GM23338 (cell line): ENCODE measurements at regions not wholly inside any gene's neighbourhood (a gene's known extent, or its start where the extent isn't known, plus 50 kb on each side); places are given as distances from the start of the nearest gene placed in this dataset.
"Not testable (repeated sequence)": the region's sequence is repeated elsewhere in the genome, so short reads cannot be mapped to it uniquely, and the experiment has no call there.

ENCODE experiments used
- ATAC-seq: fragments of 200-7000 bp; cut with Tn5 transposase; 3 replicates; pipeline ENCODE4 v1.9.1; 2020
- DNase-seq: peaks from one replicate; pipeline ENCODE4 v3.0.0-alpha.2; 2015; ENCODE audit warnings: low spot score
- H2AFZ ChIP-seq: fragments of 200-600 bp; sonication (generic); 2 replicates; pipeline ENCODE4 v1.8.0; 2016; ENCODE audit warnings: antibody characterized with exemption, mild to moderate bottlenecking, moderate library complexity
- H3F3A ChIP-seq: fragments of 200-600 bp; sonication (generic); replicated peaks from 2 replicates; pipeline ENCODE4 v1.8.0; 2017; ENCODE audit warnings: antibody characterized with exemption, mixed run types, low read depth
- H3K27ac ChIP-seq: fragments of 200-600 bp; sonication (generic); 2 replicates; pipeline ENCODE4 v1.6.1; 2016; ENCODE audit warnings: low read depth
- H3K27me3 ChIP-seq: fragments of 200-600 bp; sonication (generic); 2 replicates; pipeline ENCODE4 v1.8.0; 2016; ENCODE audit warnings: mild to moderate bottlenecking, mixed run types, moderate library complexity; ENCODE audit not compliant: insufficient read depth
- H3K36me3 ChIP-seq: fragments of 200-600 bp; sonication (generic); 2 replicates; pipeline ENCODE4 v1.8.0; 2016; ENCODE audit warnings: mild to moderate bottlenecking; ENCODE audit not compliant: insufficient read depth
- H3K4me1 ChIP-seq: fragments of 200-600 bp; sonication (generic); 2 replicates; pipeline ENCODE4 v1.8.0; 2016; ENCODE audit warnings: mild to moderate bottlenecking, moderate library complexity; ENCODE audit not compliant: insufficient read depth
- H3K4me2 ChIP-seq: fragments of 200-600 bp; sonication (generic); 2 replicates; pipeline ENCODE4 v1.7.1; 2017; ENCODE audit warnings: mixed run types
- H3K4me3 ChIP-seq: fragments of 200-600 bp; sonication (generic); 2 replicates; pipeline ENCODE4 v1.6.1; 2016; ENCODE audit warnings: mixed run types
- H3K79me2 ChIP-seq: fragments of 200-600 bp; sonication (generic); replicated peaks from 2 replicates; pipeline ENCODE4 v1.8.0; 2017; ENCODE audit warnings: mild to moderate bottlenecking; ENCODE audit not compliant: insufficient read depth
- H3K9me2 ChIP-seq: fragments of 200-600 bp; sonication (generic); 2 replicates; pipeline ENCODE4 v1.8.0; 2017; ENCODE audit not compliant: insufficient read depth
- H4K20me1 ChIP-seq: fragments of 200-600 bp; sonication (generic); replicated peaks from 2 replicates; pipeline ENCODE4 v1.8.0; 2017; ENCODE audit warnings: mild to moderate bottlenecking; ENCODE audit not compliant: insufficient read depth
- H3K27ac Mint-ChIP-seq: 2 replicates; pipeline ENCODE4 v1.8.0; 2020; ENCODE audit warnings: inconsistent platforms, mild to moderate bottlenecking, moderate library complexity, mixed read lengths
- H3K27me3 Mint-ChIP-seq: 3 replicates; pipeline ENCODE4 v1.8.0; 2022; ENCODE audit warnings: low read depth, mild to moderate bottlenecking, moderate library complexity, mixed read lengths, inconsistent platforms; ENCODE audit not compliant: insufficient read depth, poor library complexity
- H3K36me3 Mint-ChIP-seq: 3 replicates; pipeline ENCODE4 v1.8.0; 2021; ENCODE audit warnings: low read depth, mild to moderate bottlenecking, inconsistent platforms, moderate library complexity, mixed read lengths
- H3K4me1 Mint-ChIP-seq: 3 replicates; pipeline ENCODE4 v1.8.0; 2020; ENCODE audit warnings: mild to moderate bottlenecking, inconsistent platforms, mixed read lengths
- H3K4me3 Mint-ChIP-seq: 3 replicates; pipeline ENCODE4 v1.8.0; 2021; ENCODE audit warnings: moderate library complexity, mild to moderate bottlenecking, inconsistent platforms, mixed read lengths
- H3K9me3 Mint-ChIP-seq: 3 replicates; pipeline ENCODE4 v1.8.0; 2020; ENCODE audit warnings: moderate library complexity, mild to moderate bottlenecking, inconsistent platforms, mixed read lengths
- CTCF ChIP-seq, 2 experiments: fragments of 200-600 bp in 1 of 2; sonication (generic) in 1 of 2; conservative IDR thresholded peaks; 2 replicates each; pipeline versions ENCODE4 v1.5.1 to v1.6.1; 2016 to 2017; ENCODE audit warnings: antibody characterized with exemption in 2 of 2, low read depth in 2 of 2, mild to moderate bottlenecking in 2 of 2, moderate library complexity in 1 of 2
- ETS1 ChIP-seq: IDR thresholded peaks from 2 replicates; pipeline ENCODE4 v1.6.1; 2016; ENCODE audit warnings: antibody characterized with exemption
- EZH2 ChIP-seq: fragments of 200-600 bp; sonication (generic); IDR thresholded peaks from one replicate; pipeline ENCODE4 v1.8.0; 2017; ENCODE audit warnings: antibody characterized with exemption, mild to moderate bottlenecking, low read depth; ENCODE audit not compliant: unreplicated experiment
- EZH2phosphoT487 ChIP-seq: fragments of 200-600 bp; sonication (generic); IDR thresholded peaks from one replicate; pipeline ENCODE4 v1.8.1; 2018; ENCODE audit warnings: antibody characterized with exemption; ENCODE audit not compliant: unreplicated experiment
- POLR2AphosphoS5 ChIP-seq: IDR thresholded peaks from 2 replicates; pipeline ENCODE4 v1.6.1; 2016; ENCODE audit warnings: antibody characterized with exemption, low read depth
- ZNF114 ChIP-seq: fragments of 250-450 bp; sonication (Bioruptor Pico); IDR thresholded peaks from 2 replicates; pipeline ENCODE4 v1.5.0; 2020; ENCODE audit warnings: mild to moderate bottlenecking, moderate library complexity
- ZNF331 ChIP-seq: fragments of 250-450 bp; sonication (Bioruptor Pico); IDR thresholded peaks from 2 replicates; pipeline ENCODE4 v1.5.0; 2020; ENCODE audit warnings: low read depth, mild to moderate bottlenecking, moderate library complexity
- ZNF462 ChIP-seq: fragments of 250-450 bp; sonication (Bioruptor Pico); IDR thresholded peaks from 2 replicates; pipeline ENCODE4 v1.5.0; 2020; ENCODE audit warnings: mild to moderate bottlenecking, moderate library complexity

- H4K20me1 ChIP-seq, result no peaks in the 10 kb centered on the region
- no peaks in the 10 kb centered on the region for H3F3A ChIP-seq
- H3K4me1 Mint-ChIP-seq, result no peaks in the 10 kb centered on the region
- H2AFZ ChIP-seq, result no peak overlapping the region
- DNase-seq (no peak), ATAC-seq (no peak)
- peaks cover 10% of the 10 kb centered on the region for H3K9me3 Mint-ChIP-seq
- H3K4me2 ChIP-seq, result no peak overlapping the region
- H3K27ac Mint-ChIP-seq, result no peak overlapping the region
- H3K4me3 ChIP-seq, result no peak overlapping the region
- no peaks in the 10 kb centered on the region for H3K4me1 ChIP-seq
- H3K4me3 Mint-ChIP-seq, result no peak overlapping the region
- no peak for TF ChIP-seq ETS1
- TF ChIP-seq ZNF114 (CRISPR knock-in tag), result no peak
- TF ChIP-seq EZH2, result no peak
- no peak for TF ChIP-seq CTCF (conservative IDR thresholded peaks at IDR 0.05; ENCODE audit: low read depth in 2 of 2)
- H3K9me2 ChIP-seq, result no peaks in the 10 kb centered on the region; the same call in 1 of the 2 replicates
- H3K27ac ChIP-seq, result no peak overlapping the region
- no peaks in the 10 kb centered on the region for H3K79me2 ChIP-seq
- H3K27me3 ChIP-seq, result no peaks in the 10 kb centered on the region
- no peaks in the 10 kb centered on the region for H3K36me3 Mint-ChIP-seq
- H3K27me3 Mint-ChIP-seq, result peaks cover 11% of the 10 kb centered on the region
- H3K36me3 ChIP-seq, result no peaks in the 10 kb centered on the region
These were observed 103.9 kb upstream of the TMEM45B start for GRCh38 chr11:129711760-129712159.

- H3K4me2 ChIP-seq, H3K4me3 Mint-ChIP-seq, H3K9me3 Mint-ChIP-seq, H3K27ac Mint-ChIP-seq, H3K27ac ChIP-seq, H3K4me1 ChIP-seq, ATAC-seq, H3K9me2 ChIP-seq, H3K36me3 Mint-ChIP-seq, H2AFZ ChIP-seq, H3F3A ChIP-seq, H3K79me2 ChIP-seq, H3K4me3 ChIP-seq, DNase-seq, H3K27me3 ChIP-seq, H4K20me1 ChIP-seq, H3K4me1 Mint-ChIP-seq, H3K36me3 ChIP-seq: not testable (repeated sequence)
- H3K27me3 Mint-ChIP-seq, result peaks cover 11% of the 10 kb centered on the region
These were observed 103.0 kb upstream of the TMEM45B start for GRCh38 chr11:129712486-129713240.

- no peak for ATAC-seq
- Histone ChIP-seq H3K4me3 (no peak overlapping the region), H3K27me3 (no peaks in the 10 kb centered on the region), H3K4me1 (no peaks in the 10 kb centered on the region), H3F3A (no peaks in the 10 kb centered on the region), H3K4me2 (no peak overlapping the region), H3K36me3 (no peaks in the 10 kb centered on the region), H2AFZ (no peak overlapping the region), H3K9me2 (no peaks in the 10 kb centered on the region), H3K79me2 (no peaks in the 10 kb centered on the region), H4K20me1 (no peaks in the 10 kb centered on the region), H3K27ac (no peak overlapping the region)
- DNase-seq, result no peak
- Mint-ChIP-seq H3K4me1 (peaks cover 4% of the 10 kb centered on the region; the same call in 1 of the 3 replicates), H3K27ac (no peak overlapping the region), H3K9me3 (no peaks in the 10 kb centered on the region), H3K4me3 (no peak overlapping the region), H3K36me3 (no peaks in the 10 kb centered on the region), H3K27me3 (peaks cover 2% of the 10 kb centered on the region)
- TF ChIP-seq ZNF462 (CRISPR knock-in tag) (no peak), POLR2AphosphoS5 (no peak), ZNF331 (CRISPR knock-in tag) (no peak), EZH2phosphoT487 (no peak)
These were observed 96.6 kb upstream of the TMEM45B start for GRCh38 chr11:129719037-129719436.
